Lung (tissue), 11 donors: ENCODE measurements at regions not wholly inside any gene's neighbourhood (a gene's known extent, or its start where the extent isn't known, plus 50 kb on each side); places are given as distances from the start of the nearest gene placed in this dataset.

Experiments
- ATAC-seq: fragments of 200-7000 bp; cut with Tn5 transposase; one replicate; pipeline ENCODE4 v1.9.1; 2020; ENCODE audit warnings: moderate number of reproducible peaks; ENCODE audit not compliant: insufficient read depth, low FRiP score
- DNase-seq, 3 donors: peaks; one replicate each; pipeline ENCODE4 v3.0.0-alpha.2; 2013 to 2017
- H3K27ac ChIP-seq, 2 donors: one replicate each; pipeline ENCODE4 v1.5.1; 2013; ENCODE audit warnings: mild to moderate bottlenecking in 2 of 2, moderate library complexity in 2 of 2, control low read depth in 1 of 2, inconsistent platforms in 1 of 2, low read depth in 1 of 2, low read length in 1 of 2
- H3K27me3 ChIP-seq, 3 donors: one replicate each; pipeline ENCODE4 v1.5.1; 2013; ENCODE audit warnings: low read length in 2 of 3; ENCODE audit not compliant: control insufficient read depth in 3 of 3, insufficient read depth in 3 of 3
- H3K36me3 ChIP-seq, 4 donors: one replicate each; pipeline ENCODE4 v1.5.1; 2013; ENCODE audit warnings: low read length in 4 of 4, mild to moderate bottlenecking in 1 of 4, moderate library complexity in 1 of 4; ENCODE audit not compliant: control insufficient read depth in 4 of 4, insufficient read depth in 4 of 4
- H3K4me1 ChIP-seq, 5 donors: one replicate each; pipeline ENCODE4 v1.5.1; 2013; ENCODE audit warnings: low read length in 5 of 5, mild to moderate bottlenecking in 2 of 5, moderate library complexity in 1 of 5; ENCODE audit not compliant: control insufficient read depth in 5 of 5, insufficient read depth in 5 of 5
- H3K4me3 ChIP-seq: one replicate; pipeline ENCODE4 v1.5.1; 2013; ENCODE audit warnings: mild to moderate bottlenecking, control low read depth, moderate library complexity
- H3K9ac ChIP-seq, 2 donors: one replicate each; pipeline ENCODE4 v1.5.1; 2013; ENCODE audit warnings: low read length in 2 of 2, control low read depth in 1 of 2; ENCODE audit not compliant: insufficient read depth in 1 of 2
- H3K9me3 ChIP-seq, 4 donors: one replicate each; pipeline ENCODE4 v1.5.1; 2013; ENCODE audit warnings: low read length in 3 of 4, mild to moderate bottlenecking in 1 of 4, moderate library complexity in 1 of 4; ENCODE audit not compliant: control insufficient read depth in 4 of 4, insufficient read depth in 3 of 4
- WGBS, 2 donors: extraction: QIAGEN DNeasy Blood & Tissue Kit; methylation state at CpG; one replicate each; pipeline ENCODE4 v1.1.7; 2013; 5-methylcytosine and 5-hydroxymethylcytosine counted together
- TF ChIP-seq, protein P1 (sequence below): IDR thresholded peaks from 2 replicates; pipeline ENCODE4 v1.5.1; 2012; ENCODE audit warnings: mild to moderate bottlenecking; ENCODE audit errors: control extremely low read depth, extremely low read depth
- donor health status: control.
- donor health status: control.
- donor health status: Bipolar disorder and iron deficiency.
- donor health status: healthy.
- donor health status: DM: yes; HTN: yes; CAD: no.

DNA sequence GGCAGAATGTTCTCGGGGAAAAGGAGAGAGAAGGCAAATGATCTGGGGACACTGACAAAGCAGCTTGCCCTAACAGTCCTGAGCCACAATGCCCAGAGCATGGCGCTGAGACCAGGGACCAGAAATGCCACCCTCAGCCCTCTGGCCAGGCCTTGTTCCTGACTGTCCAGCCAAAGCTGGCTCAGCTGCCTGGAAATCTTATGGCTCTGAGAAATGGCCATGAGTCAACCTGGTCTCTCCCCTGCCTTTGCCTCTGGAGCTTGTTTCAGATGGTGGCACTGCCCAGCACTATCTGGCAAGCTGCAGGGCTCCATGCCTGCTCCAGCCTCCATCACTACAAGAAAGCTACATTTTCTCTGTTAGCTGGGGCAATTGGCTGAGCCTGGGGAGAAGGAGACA, 90.5 kb upstream of the PLXNA4 start:
- peaks cover 0 to 2% (median 0%) of the 10 kb centered on the region in 4 donors for H3K9me3 ChIP-seq
- TF ChIP-seq, protein P1, sequence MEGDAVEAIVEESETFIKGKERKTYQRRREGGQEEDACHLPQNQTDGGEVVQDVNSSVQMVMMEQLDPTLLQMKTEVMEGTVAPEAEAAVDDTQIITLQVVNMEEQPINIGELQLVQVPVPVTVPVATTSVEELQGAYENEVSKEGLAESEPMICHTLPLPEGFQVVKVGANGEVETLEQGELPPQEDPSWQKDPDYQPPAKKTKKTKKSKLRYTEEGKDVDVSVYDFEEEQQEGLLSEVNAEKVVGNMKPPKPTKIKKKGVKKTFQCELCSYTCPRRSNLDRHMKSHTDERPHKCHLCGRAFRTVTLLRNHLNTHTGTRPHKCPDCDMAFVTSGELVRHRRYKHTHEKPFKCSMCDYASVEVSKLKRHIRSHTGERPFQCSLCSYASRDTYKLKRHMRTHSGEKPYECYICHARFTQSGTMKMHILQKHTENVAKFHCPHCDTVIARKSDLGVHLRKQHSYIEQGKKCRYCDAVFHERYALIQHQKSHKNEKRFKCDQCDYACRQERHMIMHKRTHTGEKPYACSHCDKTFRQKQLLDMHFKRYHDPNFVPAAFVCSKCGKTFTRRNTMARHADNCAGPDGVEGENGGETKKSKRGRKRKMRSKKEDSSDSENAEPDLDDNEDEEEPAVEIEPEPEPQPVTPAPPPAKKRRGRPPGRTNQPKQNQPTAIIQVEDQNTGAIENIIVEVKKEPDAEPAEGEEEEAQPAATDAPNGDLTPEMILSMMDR: no peak
- H3K36me3 ChIP-seq: no peaks in the 10 kb centered on the region
- no peak overlapping the region for H3K4me3 ChIP-seq
- DNase-seq (no peak), ATAC-seq (no peak)
- 89% methylated on average over 2 of the region's 2 CpGs for WGBS, 2 donors
- no peak overlapping the region for H3K27ac ChIP-seq
- H3K4me1 ChIP-seq: no peaks in the 10 kb centered on the region
- H3K9ac ChIP-seq: no peak overlapping the region
- H3K27me3 ChIP-seq: no peaks in the 10 kb centered on the region

DNA sequence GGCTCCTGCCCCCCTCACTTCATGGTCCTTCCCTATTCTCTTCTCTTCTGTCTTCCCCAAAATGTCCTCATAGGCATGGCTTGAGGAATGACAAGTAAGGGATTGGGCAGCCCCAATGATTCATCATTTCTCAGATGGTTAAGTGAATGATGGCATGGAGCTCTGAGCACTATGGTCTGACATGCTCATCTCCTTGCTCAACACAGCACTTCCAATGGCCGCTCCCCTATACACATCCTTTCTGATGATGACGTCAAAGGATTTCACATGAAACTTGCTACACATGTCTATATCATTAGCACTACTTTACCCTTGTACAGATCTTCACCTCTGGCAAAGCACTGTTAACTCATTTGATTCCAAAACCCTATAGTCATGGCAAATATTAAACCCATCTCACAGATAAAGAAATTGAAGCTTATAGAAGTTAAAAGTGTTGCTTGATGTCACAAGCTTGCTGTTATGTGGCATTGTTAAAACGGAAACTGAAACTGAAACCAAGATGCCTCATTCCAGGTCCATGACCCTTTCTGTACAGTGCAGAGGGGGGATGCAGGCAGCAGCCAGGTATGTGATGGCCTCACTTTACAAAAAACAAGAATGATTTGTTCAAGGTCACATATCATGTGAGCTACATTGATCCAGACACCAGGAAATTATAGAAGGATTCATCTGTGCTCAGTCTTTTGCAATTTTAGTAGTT, 90.0 kb upstream of the PLXNA4 start:
- WGBS, 2 donors: 58 to 60% methylated on average over 3 of the region's 3 CpGs
- no peak for ATAC-seq
- TF ChIP-seq, protein P1: no peak

DNA sequence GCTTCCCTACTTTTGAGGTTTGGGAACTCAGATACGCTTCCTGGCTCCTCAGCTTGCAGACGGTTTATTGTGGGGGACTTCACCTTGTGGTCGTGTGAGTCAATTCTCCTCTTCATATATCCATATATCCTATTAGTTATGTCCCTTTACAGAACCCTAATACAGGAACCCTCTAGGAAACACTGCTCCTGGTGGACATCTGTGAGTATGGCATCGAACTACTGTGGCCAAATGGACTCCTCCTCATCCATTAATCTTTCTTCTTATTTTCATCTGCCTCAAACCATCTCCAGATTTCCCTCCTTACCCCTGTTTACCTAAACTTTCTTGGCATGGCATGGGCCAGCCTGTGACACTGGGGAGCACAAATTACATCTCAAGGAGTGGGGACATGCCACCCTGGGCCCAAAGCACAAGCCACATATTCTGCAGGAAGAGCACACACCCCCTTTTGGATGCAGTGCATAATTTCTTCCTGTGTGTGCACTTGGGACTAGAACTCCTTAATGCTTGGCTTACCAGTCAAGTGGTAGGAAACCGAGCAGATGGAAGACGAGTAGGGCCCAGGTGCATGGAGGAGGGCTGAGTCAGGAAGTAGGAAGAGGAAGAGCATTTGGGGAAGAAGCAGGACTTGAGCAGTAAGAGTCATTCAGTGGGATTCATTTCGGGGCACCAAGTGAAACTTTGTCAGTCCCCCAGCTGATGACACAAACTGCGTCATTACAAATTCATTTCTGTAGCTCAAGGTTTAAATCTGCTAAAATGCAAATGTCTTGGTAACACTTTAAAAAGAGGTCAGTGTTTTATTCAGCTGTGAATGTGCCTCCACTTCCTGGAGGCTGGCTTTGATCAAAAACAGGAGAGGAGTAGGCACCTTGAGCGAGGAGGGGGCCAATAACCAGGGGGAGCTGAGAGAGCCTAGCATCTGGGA, 80.8 kb upstream of the PLXNA4 start:
- no peak overlapping the region for H3K4me3 ChIP-seq
- H3K36me3 ChIP-seq: no peaks in the 10 kb centered on the region
- H3K9ac ChIP-seq: no peak overlapping the region
- peaks cover 0 to 7% (median 0%) of the 10 kb centered on the region in 5 donors for H3K4me1 ChIP-seq
- WGBS, 2 donors: 60 to 75% methylated on average over 9 of the region's 9 CpGs
- ATAC-seq (no peak), DNase-seq (no peak)
- no peak overlapping the region for H3K27ac ChIP-seq
- no peaks in the 10 kb centered on the region for H3K27me3 ChIP-seq
- peaks cover 0 to 6% (median 0%) of the 10 kb centered on the region in 4 donors for H3K9me3 ChIP-seq
- TF ChIP-seq, protein P1: no peak

More for the DNA sequence above, 90.0 kb upstream of the PLXNA4 start:
- Histone ChIP-seq H3K9me3 (peaks cover 0 to 2% (median 0%) of the 10 kb centered on the region in 4 donors), H3K27me3 (no peaks in the 10 kb centered on the region), H3K4me3 (no peak overlapping the region), H3K36me3 (no peaks in the 10 kb centered on the region), H3K27ac (no peak overlapping the region), H3K4me1 (no peaks in the 10 kb centered on the region), H3K9ac (no peak overlapping the region)
- DNase-seq: peak in 1 of 3 donors; percentile 28
